PC-3 (cell line): ENCODE measurements at regions not wholly inside any gene's neighbourhood (a gene's known extent, or its start where the extent isn't known, plus 50 kb on each side); places are given as distances from the start of the nearest gene placed in this dataset.

ENCODE experiments used
- ATAC-seq: fragments of 200-7000 bp; cut with Tn5 transposase; 2 replicates; pipeline ENCODE4 v1.9.1; 2020; ENCODE audit warnings: mild to moderate bottlenecking, moderate library complexity
- BruUV-seq: library from RNA; stranded (reverse); fragments of 400-500 nt; replicated peaks from 2 replicates; lab custom pipeline; 2021; lab: Mats Ljungman, UMichigan
- CTCF ChIA-PET: fragments of 300-600 bp; sonication (Branson Sonifier 250); formaldehyde crosslinking; loops from one replicate; lab custom pipeline; 2022; ENCODE audit warnings: antibody characterized with exemption; lab: Charles Lee
- POLR2A ChIA-PET: fragments of 300-600 bp; sonication (Branson Sonifier 250); formaldehyde crosslinking; loops from one replicate; lab custom pipeline; 2022; ENCODE audit warnings: antibody characterized with exemption; ENCODE audit not compliant: unreplicated experiment; lab: Charles Lee
- DNase-seq: peaks from one replicate; pipeline ENCODE4 v3.0.0-alpha.2; 2015
- H2AFZ ChIP-seq: fragments of 300-600 bp; sonication (generic); 2 replicates; pipeline ENCODE4 v1.6.0; 2016; ENCODE audit warnings: antibody characterized with exemption, low read length
- H3F3A ChIP-seq: fragments of 300-600 bp; sonication (generic); one replicate; pipeline ENCODE4 v1.6.0; 2017; ENCODE audit warnings: antibody characterized with exemption, low read length, control low read depth, mild to moderate bottlenecking; ENCODE audit not compliant: unreplicated experiment
- H3K27ac ChIP-seq: fragments of 300-600 bp; sonication (generic); 2 replicates; pipeline ENCODE4 v1.5.1; 2016; ENCODE audit warnings: mild to moderate bottlenecking, low read length
- H3K27me3 ChIP-seq: fragments of 300-600 bp; sonication (generic); 2 replicates; pipeline ENCODE4 v1.6.1; 2016; ENCODE audit warnings: low read length, mixed read lengths
- H3K36me3 ChIP-seq: fragments of 300-600 bp; sonication (generic); 2 replicates; pipeline ENCODE4 v1.6.1; 2016; ENCODE audit warnings: low read depth, mixed run types, low read length, mixed read lengths
- H3K4me1 ChIP-seq: fragments of 300-600 bp; sonication (generic); 2 replicates; pipeline ENCODE4 v1.5.1; 2016; ENCODE audit warnings: low read length; ENCODE audit not compliant: insufficient read depth
- H3K4me2 ChIP-seq: fragments of 300-600 bp; sonication (generic); 2 replicates; pipeline ENCODE4 v1.6.0; 2016; ENCODE audit warnings: low read length
- H3K4me3 ChIP-seq: fragments of 300-600 bp; sonication (generic); 2 replicates; pipeline ENCODE4 v1.5.1; 2016; ENCODE audit warnings: mild to moderate bottlenecking, low read length, mixed read lengths
- H3K79me2 ChIP-seq: fragments of 300-600 bp; sonication (generic); 2 replicates; pipeline ENCODE4 v1.6.1; 2017; ENCODE audit warnings: low read length, mixed read lengths
- H3K9ac ChIP-seq: fragments of 300-600 bp; sonication (generic); 2 replicates; pipeline ENCODE4 v1.6.0; 2016; ENCODE audit warnings: mild to moderate bottlenecking, low read length
- H3K9me2 ChIP-seq: fragments of 300-600 bp; sonication (generic); replicated peaks from 2 replicates; pipeline ENCODE4 v1.6.1; 2016; ENCODE audit warnings: mixed run types, low read length, mixed read lengths
- H3K9me3 ChIP-seq: fragments of 300-600 bp; sonication (generic); 2 replicates; pipeline ENCODE4 v1.6.1; 2016; ENCODE audit warnings: low read length, mixed read lengths
- H4K20me1 ChIP-seq: fragments of 300-600 bp; sonication (generic); 2 replicates; pipeline ENCODE4 v1.6.1; 2016; ENCODE audit warnings: low read length, mixed read lengths
- CTCF ChIP-seq: fragments of 300-600 bp; sonication (generic); conservative IDR thresholded peaks from 2 replicates; pipeline ENCODE4 v1.5.1; 2017; ENCODE audit warnings: antibody characterized with exemption, low read depth, mild to moderate bottlenecking, low read length
- EZH2 ChIP-seq: fragments of 300-600 bp; sonication (generic); IDR thresholded peaks from one replicate; pipeline ENCODE4 v1.6.1; 2017; ENCODE audit warnings: antibody characterized with exemption, mild to moderate bottlenecking, low read length; ENCODE audit not compliant: unreplicated experiment
- EZH2phosphoT487 ChIP-seq: fragments of 300-600 bp; sonication (generic); IDR thresholded peaks from 2 replicates; pipeline ENCODE4 v1.6.1; 2018; ENCODE audit warnings: mild to moderate bottlenecking, antibody characterized with exemption, low read length, borderline replicate concordance
- intact Hi-C: fragments of 100-400 bp; cut with micrococcal nuclease; formaldehyde crosslinking; loops from 2 replicates; pipeline ENCODE4 v1.9.0; 2023

GRCh38 chr16:86868786-86869185 is 290.4 kb downstream of the FOXL1 start:
- Histone ChIP-seq H3K4me2 (no peak overlapping the region), H4K20me1 (no peaks in the 10 kb centered on the region), H3K9me3 (no peaks in the 10 kb centered on the region), H3K9me2 (no peaks in the 10 kb centered on the region), H3K4me1 (no peaks in the 10 kb centered on the region), H3K27ac (no peak overlapping the region), H3K9ac (no peak overlapping the region), H3K4me3 (no peak overlapping the region), H3F3A (no peaks in the 10 kb centered on the region), H3K79me2 (no peaks in the 10 kb centered on the region), H3K27me3 (no peaks in the 10 kb centered on the region), H3K36me3 (no peaks in the 10 kb centered on the region), H2AFZ (no peak overlapping the region)
- TF ChIP-seq EZH2, result no peak
- no peak for TF ChIP-seq CTCF
- TF ChIP-seq EZH2phosphoT487, result no peak
- no TSS peak for BruUV-seq
- ChIA-PET CTCF (no interaction called here), POLR2A (no interaction called here)
- ATAC-seq (no peak), DNase-seq (no peak)
- intact Hi-C loops, result no loop called here

DNA sequence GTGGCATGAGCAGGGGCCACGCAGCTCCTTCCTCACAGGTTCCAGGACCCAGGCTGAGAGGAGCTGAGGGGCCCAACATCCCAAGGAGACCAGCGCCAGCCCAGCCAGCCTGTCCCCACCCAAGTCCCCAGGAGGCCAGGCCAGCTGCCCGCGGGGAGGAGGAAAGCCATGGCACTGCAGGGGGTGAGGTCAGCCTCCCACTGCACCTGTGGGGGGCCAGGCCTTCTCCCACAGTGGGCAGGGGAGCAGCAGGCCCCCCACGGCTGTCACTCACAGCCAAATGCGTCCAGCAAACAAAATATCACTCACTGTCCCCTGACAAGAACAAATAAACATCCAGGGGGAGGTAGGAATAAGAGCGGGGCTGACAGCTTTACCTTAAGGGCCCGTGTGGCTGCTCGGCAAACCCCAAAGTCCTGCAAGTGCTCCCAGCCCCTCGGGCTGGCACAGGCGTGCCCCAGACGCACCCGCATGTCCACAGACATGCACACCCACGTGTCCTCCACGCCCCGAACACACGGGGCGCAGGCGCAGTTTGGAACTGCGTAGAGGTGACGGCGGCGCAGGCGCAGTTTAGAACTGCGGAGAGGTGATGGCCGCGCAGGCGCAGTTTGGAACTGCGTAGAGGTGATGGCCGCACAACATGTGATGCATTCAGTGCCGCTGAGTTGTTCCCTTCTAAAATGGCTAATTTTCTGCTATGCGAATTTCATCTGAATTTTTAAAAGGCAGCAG is 291.1 kb downstream of the FOXL1 start:
- BruUV-seq, result no TSS peak
- Histone ChIP-seq H3K4me2 (no peak overlapping the region), H3K4me3 (no peak overlapping the region), H3F3A (no peaks in the 10 kb centered on the region), H3K36me3 (no peaks in the 10 kb centered on the region), H3K27me3 (no peaks in the 10 kb centered on the region), H3K79me2 (no peaks in the 10 kb centered on the region), H2AFZ (no peak overlapping the region), H3K9me3 (no peaks in the 10 kb centered on the region), H4K20me1 (no peaks in the 10 kb centered on the region), H3K9me2 (no peaks in the 10 kb centered on the region), H3K4me1 (no peaks in the 10 kb centered on the region), H3K27ac (no peak overlapping the region), H3K9ac (no peak overlapping the region)
- ChIA-PET CTCF (no interaction called here), POLR2A (no interaction called here)
- DNase-seq, result no peak
- no peak for ATAC-seq
- intact Hi-C loops, result no loop called here
- no peak for TF ChIP-seq EZH2phosphoT487
- TF ChIP-seq CTCF, result no peak
- no peak for TF ChIP-seq EZH2

- intact Hi-C loops, result no loop called here
- DNase-seq (no peak), ATAC-seq (no peak)
- Histone ChIP-seq H3K79me2 (no peaks in the 10 kb centered on the region), H3K36me3 (no peaks in the 10 kb centered on the region), H3K9me2 (no peaks in the 10 kb centered on the region), H3K9ac (no peak overlapping the region), H3F3A (no peaks in the 10 kb centered on the region), H3K4me2 (no peak overlapping the region), H4K20me1 (no peaks in the 10 kb centered on the region), H2AFZ (no peak overlapping the region), H3K4me3 (no peak overlapping the region), H3K4me1 (no peaks in the 10 kb centered on the region), H3K27ac (no peak overlapping the region), H3K9me3 (no peaks in the 10 kb centered on the region), H3K27me3 (no peaks in the 10 kb centered on the region)
- ChIA-PET CTCF (no interaction called here), POLR2A (no interaction called here)
- no TSS peak for BruUV-seq
- TF ChIP-seq EZH2 (no peak), CTCF (no peak), EZH2phosphoT487 (no peak)
Measured at GRCh38 chr16:86870380-86870779, 292.0 kb downstream of the FOXL1 start.
